Left colon (tissue), 2 donors: ENCODE measurements at regions not wholly inside any gene's neighbourhood (a gene's known extent, or its start where the extent isn't known, plus 50 kb on each side); places are given as distances from the start of the nearest gene placed in this dataset.

ENCODE experiments used
- ATAC-seq: fragments of 200-7000 bp; cut with Tn5 transposase; one replicate; pipeline ENCODE4 v1.9.1; 2020; ENCODE audit warnings: mild to moderate bottlenecking, moderate library complexity
- DNase-seq, 2 donors: peaks; one replicate each; pipeline ENCODE4 v3.0.0-alpha.2; 2020
- intact Hi-C, 2 donors: fragments of 100-400 bp; cut with DNase I in 1 of 2; cut with micrococcal nuclease in 1 of 2; formaldehyde crosslinking; loops; one replicate each; pipeline versions ENCODE4 v1.11.2 to v1.14.0; 2022; cut with DNase I, micrococcal nuclease
- donor health status: DM: no; HTN: no; CAD: no.
- donor health status: DM: yes; HTN: yes; CAD: no.

DNA sequence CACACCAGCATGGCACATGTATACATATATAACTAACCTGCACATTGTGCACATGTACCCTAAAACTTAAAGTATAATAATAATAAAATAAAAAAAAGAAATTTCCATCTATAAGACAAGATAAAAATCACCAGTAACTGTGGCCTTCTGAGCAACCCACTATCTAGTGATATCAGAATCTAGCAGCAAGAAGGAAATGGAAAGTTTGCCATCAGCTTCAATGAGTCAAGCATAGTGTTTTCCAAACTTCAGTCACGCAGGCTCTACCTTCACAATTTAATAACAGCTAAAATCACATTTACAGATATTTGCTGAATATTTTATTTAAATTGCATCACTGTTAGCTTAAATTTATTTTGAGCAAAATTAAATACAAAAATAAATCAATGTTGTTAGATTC, 345.3 kb upstream of the CD180 start:
- DNase-seq: no peak
- ATAC-seq: no peak
- intact Hi-C loops: no loop called here

GRCh38 chr5:67538855-67539506, 342.4 kb upstream of the CD180 start:
- intact Hi-C loops: no loop called here
- no peak for DNase-seq
- ATAC-seq: no peak

GRCh38 chr5:67537439-67538148, 341.0 kb upstream of the CD180 start:
- DNase-seq (no peak), ATAC-seq (no peak)
- intact Hi-C loops: no loop called here

GRCh38 chr5:67536866-67537265, 340.3 kb upstream of the CD180 start:
- intact Hi-C loops: no loop called here
- no peak for ATAC-seq
- DNase-seq: no peak

- ATAC-seq (no peak), DNase-seq (no peak)
- intact Hi-C loops: no loop called here
Observed at GRCh38 chr5:67530609-67531255, 334.1 kb upstream of the CD180 start.

- intact Hi-C loops: no loop called here
- ATAC-seq (no peak), DNase-seq (no peak)
Observed at GRCh38 chr5:67528953-67529352, 332.4 kb upstream of the CD180 start.

GRCh38 chr5:67526793-67527192, 330.2 kb upstream of the CD180 start:
- DNase-seq: no peak
- intact Hi-C loops: no loop called here
- no peak for ATAC-seq

- intact Hi-C loops: no loop called here
- ATAC-seq: no peak
- DNase-seq: no peak
Observed at GRCh38 chr5:67520161-67520908, 323.7 kb upstream of the CD180 start.

- no peak for DNase-seq
- ATAC-seq: no peak
- intact Hi-C loops: no loop called here
Observed at GRCh38 chr5:67518227-67518626, 321.6 kb upstream of the CD180 start.

DNA sequence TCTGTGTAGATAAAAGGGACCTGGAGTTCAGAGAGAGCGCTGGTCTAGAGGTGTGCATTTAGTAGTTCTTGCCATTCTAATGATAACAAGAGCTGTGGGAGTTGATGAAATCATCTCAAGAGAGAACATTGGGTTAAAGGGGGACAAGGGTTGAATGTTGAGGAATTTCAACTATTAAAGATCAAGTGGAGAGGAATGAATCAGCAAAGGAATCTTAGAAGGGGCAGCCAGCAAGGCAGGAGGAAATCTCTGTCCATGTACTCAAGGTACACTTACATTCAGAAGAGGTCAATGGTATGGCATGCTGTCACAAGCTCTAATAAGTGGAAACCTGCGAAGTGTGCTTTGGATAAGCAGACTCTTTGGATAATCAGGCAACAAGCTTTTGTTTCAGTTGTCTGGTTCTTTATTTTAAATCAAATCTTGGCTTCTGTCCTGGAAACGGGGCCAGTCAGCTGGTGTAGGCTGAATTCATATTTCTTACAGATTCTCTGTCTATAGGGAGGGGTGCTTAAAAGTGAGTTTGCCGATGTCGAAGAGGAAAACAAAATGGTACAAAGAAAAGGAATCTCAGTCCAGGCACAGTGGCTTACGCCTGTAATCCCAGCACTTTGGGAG, 320.5 kb upstream of the CD180 start:
- no peak for ATAC-seq
- DNase-seq: no peak
- intact Hi-C loops: no loop called here

DNA sequence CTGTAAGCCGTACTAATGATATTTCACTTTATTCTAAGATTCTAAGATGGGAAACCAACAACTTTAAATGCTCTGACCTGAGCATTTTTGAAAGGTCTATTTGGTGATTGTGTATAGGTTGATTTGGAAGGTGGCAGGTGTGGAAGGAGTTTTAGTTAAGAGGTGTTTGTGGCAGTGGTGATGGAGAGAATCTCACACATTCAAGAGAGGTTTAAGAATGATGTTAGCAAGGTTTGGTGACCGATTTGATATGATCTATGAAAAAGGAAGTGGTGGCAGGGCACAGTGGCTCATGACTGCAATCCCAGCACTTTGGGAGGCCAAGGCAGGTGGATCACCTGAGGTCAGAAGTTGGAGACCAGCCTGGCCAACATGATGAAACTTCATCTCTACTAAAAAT, 319.2 kb upstream of the CD180 start:
- intact Hi-C loops: no loop called here
- ATAC-seq: no peak
- DNase-seq: no peak

GRCh38 chr5:67515020-67515689, 318.6 kb upstream of the CD180 start:
- intact Hi-C loops: no loop called here
- ATAC-seq: no peak

DNA sequence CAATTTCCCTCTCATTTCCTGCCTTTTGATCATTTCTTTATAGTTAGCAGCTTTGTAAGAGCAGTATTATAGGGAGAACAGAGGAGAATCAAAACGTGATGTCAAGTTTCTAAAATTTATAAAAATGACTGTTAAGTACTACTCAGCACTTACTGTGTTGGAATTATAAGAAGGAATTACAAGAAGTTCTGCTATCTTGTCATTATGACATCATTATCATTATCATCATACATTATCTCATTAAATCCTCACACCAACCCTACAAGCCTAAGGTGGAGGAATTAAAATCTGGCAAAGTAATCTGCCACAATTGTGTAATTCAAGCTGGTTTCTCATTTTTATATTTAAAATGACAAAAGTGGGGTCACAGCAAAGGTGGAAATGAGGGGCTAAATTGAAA, 316.2 kb upstream of the CD180 start:
- no peak for DNase-seq
- intact Hi-C loops: no loop called here
- no peak for ATAC-seq

More at GRCh38 chr5:67515020-67515689, 318.6 kb upstream of the CD180 start:
- DNase-seq: no peak

GRCh38 chr5:67511911-67512310, 315.3 kb upstream of the CD180 start:
- intact Hi-C loops: no loop called here
- ATAC-seq (no peak), DNase-seq (no peak)

DNA sequence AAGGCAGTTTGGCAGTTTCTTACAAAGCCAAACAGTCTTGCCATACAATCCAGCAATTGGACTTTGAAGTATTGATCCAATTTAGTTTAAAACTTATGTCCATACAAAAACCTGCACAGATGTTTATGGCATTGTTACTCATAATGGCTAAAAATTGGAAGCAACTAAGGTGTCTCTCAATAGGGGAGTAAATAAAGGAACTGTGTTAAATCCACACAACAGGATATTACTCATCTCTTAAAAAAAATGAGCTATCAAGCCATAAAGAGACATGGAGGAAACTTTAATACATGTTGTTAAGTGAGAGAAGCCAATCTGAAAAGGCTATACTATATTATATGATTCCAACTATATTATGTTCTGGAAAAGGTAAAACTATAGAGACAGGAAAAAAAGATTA, 313.6 kb upstream of the CD180 start:
- ATAC-seq (peak; percentile 84), DNase-seq (no peak)
- intact Hi-C loops: no loop called here

DNA sequence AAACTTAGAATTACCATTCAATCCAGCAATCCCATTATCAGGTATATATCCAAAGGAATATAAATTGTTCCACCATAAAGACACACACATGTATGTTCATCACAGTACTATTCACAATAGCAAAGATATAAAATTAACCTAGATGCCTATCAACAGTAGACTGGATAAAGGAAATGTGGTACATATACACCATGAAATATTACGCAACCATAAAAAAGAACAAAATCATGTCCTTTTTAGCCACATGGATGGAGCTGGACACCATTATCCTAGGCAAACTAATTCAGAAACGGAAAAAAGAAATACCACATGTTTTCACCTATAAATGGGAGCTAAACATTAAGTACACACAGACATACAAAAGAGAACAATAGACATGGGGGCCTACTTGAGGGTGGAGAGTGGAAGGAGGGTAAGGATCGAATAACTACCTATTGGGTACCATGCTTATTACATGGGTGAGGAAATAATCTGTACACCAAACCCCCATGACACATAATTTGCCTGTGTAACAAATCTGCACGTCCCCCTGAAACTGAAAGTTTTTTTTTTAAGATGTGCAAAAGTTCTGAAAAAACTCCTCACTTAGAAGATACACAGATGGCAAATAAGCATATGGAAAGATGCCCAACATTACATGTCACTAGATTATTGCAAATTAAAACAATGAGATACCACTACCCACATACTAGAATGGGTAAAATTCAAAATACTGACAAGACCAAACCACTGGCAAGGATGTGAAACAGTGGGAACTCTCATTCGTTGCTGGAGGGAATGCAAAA, 313.0 kb upstream of the CD180 start:
- ATAC-seq (no peak), DNase-seq (no peak)
- intact Hi-C loops: no loop called here

DNA sequence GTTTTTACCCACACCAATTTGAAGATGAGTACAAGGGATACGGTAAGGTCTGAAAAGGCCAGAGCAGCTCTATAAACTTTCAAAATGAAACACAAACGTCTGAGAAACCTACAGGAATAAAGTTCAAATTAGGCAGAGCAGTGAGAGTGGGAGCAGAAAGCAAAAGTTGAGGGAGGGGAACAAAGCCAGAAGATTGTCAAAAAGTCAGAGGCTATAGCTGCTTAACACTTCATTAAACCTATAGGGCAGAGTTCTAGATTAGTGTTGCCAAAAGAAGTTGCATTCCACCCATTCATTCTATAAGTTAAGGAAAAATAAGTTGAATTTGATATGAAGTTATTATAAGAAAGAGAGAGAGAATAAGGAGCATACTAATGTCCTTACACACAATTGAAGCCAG, 309.6 kb upstream of the CD180 start:
- no peak for DNase-seq
- ATAC-seq: no peak
- intact Hi-C loops: no loop called here

DNA sequence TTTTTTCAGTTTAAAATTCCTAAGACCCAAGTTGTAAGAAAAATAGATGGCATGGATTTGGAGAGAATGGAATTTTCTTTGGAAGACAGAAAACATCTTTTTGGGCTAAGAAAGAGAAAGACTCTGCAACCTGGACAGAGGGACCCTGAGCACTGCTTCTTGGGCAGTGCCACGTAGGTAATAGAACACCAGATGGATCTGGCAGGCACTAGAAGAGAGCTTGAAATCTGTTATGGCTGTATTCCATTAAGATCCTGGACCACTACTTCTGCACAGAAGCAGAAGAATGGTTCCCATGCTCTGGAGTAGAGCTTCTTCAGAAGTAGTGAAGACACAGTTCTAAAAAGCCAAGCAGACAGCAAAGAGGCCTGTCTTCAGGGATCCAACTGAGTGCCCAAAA, 306.4 kb upstream of the CD180 start:
- ATAC-seq: no peak
- intact Hi-C loops: no loop called here
- DNase-seq: no peak
